Muscle of arm (tissue), 1 donor: ENCODE measurements at regions not wholly inside any gene's neighbourhood (a gene's known extent, or its start where the extent isn't known, plus 50 kb on each side); places are given as distances from the start of the nearest gene placed in this dataset.
A peak's percentile ranks its signal among the peaks of the same experiment; 100 is the strongest.

Experiments
- DNase-seq: peaks from one replicate; pipeline ENCODE4 v3.0.0-alpha.2; 2013

DNA sequence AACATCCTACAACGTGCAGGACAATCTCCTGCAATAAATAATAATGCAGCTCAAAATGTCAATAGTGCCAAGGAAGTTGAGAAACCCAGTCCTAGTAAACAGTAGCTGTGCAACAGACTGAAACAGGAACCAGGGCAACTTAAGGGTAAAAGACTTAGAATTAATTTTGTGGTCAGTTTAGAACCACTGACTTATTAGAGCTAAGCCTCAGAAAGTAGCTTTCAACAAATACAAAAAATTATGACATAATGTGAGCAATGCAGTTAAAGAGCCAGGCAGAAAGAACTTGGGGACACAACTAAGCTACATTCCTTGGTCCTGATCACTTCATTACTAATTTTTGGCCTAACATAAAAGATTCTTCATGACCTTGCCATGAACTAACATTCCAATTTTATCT lies 195.4 kb downstream of the MACC1 start:
- DNase-seq, result no peak

- no peak for DNase-seq
Measured at GRCh38 chr7:20021066-20021465, 196.1 kb downstream of the MACC1 start.

GRCh38 chr7:20019757-20020432 lies 197.3 kb downstream of the MACC1 start:
- DNase-seq, result no peak

DNA sequence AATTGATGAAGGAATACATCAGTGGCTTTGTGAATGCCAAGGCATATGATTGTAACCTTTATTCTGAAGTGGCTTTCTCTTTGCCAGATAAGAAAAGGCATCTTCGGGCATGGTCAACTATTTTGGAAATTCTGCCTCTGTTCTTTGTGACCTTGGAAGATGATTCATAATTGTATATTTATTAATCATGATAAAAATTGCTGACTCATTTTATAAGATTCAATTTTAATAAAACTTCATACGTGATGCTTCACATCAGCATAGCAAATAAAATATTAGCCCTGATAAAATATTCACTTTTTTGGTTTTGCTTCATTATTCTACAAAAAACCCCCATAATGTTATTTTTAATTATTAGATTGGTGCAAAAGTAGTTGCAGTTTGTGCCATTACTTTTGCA lies 200.5 kb downstream of the MACC1 start:
- DNase-seq, result no peak

DNA sequence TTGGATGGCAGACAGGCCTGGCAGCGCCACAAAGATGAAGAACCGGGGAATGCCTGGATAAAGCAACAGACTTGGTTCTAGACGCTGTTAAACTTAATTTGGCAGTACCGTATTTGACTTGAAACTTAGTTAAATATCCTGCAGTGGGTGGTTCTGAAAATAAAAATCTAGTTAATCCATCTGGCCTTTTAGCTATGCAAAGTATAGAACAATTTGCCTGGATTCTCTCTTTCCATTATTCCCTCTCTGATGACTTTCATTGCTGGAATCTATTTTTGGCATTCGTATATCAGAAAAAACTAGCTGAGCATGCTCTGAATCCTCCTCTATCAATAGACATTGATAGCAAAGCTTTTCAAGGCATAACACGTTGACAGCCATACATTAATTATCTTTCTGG lies 203.6 kb downstream of the MACC1 start:
- DNase-seq, result no peak

DNA sequence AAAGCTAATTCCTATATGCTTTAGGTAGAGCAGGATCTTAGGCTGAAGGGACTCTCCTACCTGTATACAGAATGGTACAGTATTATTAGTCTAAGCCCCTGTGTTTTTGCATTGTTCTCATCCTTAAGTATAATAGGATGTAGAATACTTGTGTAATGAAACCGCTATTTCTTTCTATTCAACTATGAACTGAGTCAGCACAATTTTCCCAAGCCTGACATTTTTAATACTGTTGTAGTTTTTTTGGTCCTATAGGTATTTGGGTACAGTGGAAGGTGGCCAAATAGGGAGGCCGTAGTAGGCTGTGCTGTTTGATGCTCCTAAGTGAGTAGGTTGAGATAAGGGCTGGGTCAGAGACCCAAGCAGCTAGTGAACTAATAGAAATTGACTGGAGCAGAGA lies 205.1 kb downstream of the MACC1 start:
- no peak for DNase-seq

DNA sequence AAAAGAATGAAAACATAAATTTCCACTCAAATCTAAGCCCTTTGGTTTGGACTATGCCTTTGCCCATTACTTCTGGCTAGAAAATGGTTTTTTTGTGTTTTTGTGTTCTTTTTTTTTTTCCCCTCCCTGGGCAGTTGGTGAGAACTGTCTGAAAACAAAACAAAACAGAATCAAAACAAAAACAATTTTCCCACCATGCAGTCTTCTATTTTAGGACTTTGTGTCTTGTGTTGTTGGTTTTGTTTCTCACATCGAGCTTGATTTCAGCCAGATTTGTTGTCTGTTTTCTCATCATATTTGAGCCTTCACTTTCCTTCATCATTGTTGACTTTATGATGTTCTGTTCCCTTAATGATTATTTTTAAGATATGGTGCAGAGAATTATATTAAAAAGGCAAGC lies 206.3 kb downstream of the MACC1 start:
- no peak for DNase-seq

- no peak for DNase-seq
Measured at GRCh38 chr7:20007510-20007909, 209.7 kb downstream of the MACC1 start.

- DNase-seq, result no peak
Measured at GRCh38 chr7:20005081-20005480, 212.1 kb downstream of the MACC1 start.

- DNase-seq, result no peak
Measured at GRCh38 chr7:19999681-20000080, 217.5 kb downstream of the MACC1 start.

- DNase-seq, result no peak
Measured at GRCh38 chr7:19991936-19992335, 218.5 kb upstream of the TMEM196 start.

DNA sequence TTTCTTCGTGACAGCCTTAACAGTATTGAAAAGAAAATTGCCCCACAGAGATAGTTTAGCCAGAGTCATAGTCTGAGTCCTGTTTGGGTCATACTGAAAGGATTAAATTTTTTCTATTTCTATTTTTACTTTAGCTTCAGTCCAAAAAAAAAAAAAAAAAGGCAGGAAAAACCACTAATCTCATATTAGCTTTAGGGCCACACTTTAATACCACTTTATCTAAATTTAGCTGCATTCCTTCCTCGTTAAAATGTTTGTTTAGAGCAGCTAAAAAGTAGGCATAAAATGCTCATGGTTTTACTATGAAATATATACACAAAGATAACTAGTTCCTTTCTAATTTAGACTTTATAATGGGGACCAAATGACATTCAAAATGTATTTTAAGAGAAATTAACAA lies 216.5 kb upstream of the TMEM196 start:
- no peak for DNase-seq

GRCh38 chr7:19988860-19989259 lies 215.4 kb upstream of the TMEM196 start:
- DNase-seq, result no peak

DNA sequence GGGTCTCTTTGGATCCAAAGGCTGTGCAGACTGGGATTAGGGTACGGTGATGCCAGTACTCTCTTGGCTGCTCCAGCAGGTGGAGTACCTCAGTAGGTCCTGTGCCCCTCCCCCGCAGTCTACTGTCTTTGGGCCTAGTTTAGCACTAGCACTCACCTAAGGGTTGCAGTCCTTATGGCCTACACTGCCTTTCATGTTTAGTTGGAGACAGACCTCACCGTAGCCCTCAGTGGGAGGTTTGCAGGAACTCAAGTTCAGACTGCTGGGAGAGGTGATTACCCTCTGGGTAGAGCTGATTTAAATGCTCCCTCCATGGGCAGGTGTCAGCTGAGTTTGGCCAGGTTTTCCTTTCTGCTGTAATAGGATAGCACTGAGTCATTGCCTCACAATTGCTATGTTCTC lies 210.8 kb upstream of the TMEM196 start:
- no peak for DNase-seq

GRCh38 chr7:19982841-19983835 lies 209.7 kb upstream of the TMEM196 start:
- DNase-seq, result no peak

DNA sequence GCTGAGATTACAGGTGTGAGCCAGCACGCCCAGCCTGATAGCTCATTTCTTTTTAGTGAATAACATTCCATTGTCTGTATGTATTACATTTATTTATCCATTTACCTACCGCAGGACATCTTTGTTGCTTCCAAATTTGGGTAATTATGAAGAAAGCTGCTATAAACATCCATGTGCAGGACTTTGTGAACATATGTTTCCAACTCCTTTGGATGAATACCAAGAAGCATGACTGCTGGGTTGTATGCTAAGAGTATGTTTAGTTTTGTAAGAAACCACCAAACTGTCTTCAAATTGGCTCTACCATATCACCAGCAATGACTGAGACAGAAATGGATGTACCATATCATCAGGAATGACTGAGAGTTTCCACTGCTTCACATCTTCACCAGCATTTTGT lies 200.2 kb upstream of the TMEM196 start:
- no peak for DNase-seq

DNA sequence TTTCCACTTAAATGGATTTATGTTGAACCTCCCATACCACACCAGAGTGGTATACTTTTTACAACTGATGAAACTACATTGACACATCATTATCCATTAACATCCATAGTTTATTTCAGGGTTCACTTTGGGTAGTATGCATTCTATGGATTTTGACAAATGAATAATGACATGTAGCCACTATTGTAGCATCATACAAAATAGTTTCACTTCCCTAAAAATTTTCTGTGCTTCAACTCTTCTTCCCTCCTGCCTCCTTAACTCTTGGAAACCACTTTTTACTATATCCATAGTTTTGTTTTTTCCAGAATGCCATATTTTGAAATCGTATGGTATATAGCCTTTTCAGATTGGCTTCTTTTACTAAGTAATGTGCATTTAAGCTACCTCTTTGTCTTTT lies 199.5 kb upstream of the TMEM196 start:
- no peak for DNase-seq

DNA sequence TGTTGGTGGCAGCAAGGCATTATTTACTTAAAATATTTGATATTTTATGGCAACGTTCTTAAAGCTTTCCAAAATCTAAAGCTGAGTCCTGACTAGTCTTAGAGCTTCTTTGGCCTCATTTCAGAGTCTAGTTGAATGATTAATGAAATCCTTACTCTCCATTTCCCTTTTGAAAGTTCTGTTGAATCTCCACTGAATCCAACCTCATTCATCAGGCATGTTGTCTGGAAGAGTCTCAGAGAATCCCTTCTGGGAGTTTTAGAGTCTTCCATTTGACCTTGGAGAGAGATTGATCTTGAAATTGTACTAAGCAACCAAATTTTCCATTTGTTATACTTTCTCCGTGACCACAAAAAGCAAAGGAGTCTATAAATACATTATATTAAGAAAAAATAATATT lies 198.5 kb upstream of the TMEM196 start:
- no peak for DNase-seq

DNA sequence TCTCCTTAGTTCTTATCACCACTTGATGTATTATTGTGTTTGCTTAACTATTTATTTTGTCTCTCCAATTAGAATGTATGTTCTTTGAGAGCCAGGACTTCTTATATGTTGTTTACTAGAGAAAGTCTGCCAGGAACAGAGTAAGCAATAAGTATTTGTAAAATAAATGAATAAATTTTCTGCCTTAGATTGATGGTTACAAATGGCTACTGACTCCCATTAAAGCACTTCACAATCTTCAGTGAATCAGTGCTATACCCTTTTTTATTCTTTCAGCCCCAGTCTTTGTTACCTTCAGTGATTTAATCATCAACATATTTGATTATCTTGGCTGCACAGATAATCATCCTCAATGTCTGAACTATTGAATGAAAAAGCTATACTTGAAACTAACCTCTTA lies 197.1 kb upstream of the TMEM196 start:
- DNase-seq, result no peak

- no peak for DNase-seq
Measured at GRCh38 chr7:19969859-19970493, 196.6 kb upstream of the TMEM196 start.

DNA sequence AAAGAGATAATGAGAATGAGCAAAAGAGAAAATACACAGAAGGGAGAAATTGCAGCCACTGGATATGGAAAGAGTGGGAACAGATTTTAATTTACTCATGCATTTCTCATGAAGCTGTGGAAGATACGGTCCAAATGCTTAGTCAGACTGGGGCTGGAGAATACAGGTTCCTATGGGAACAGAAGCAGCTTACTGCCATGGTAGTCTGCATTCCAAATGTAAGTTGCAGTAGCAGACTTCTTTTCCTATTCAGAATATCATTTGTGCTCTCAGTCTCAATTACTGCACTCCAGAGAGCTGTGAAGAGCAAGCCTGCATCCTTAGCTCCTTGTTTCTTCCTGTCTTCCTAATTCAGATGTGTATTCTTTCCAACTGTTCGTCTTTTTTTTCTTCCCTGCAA lies 190.8 kb upstream of the TMEM196 start:
- peak; percentile 41 for DNase-seq

- DNase-seq, result no peak
Measured at GRCh38 chr7:19963695-19964094, 190.3 kb upstream of the TMEM196 start.
